ENCODE measurements at regions not wholly inside any gene's neighbourhood (a gene's known extent, or its start where the extent isn't known, plus 50 kb on each side); places are given as distances from the start of the nearest gene placed in this dataset.

- TF ChIP-seq EZH2 (IDR thresholded peaks at IDR 0.05; ENCODE audit: insufficient read depth, poor library complexity, severe bottlenecking): no peak
- TF ChIP-seq EZH2phosphoT487 (IDR thresholded peaks at IDR 0.05; ENCODE audit: insufficient read depth, low read depth): no peak
Measured at GRCh38 chr15:73805504-73806089, 52.4 kb upstream of the INSYN1 start.

All from GM23248 (cell line).